ENCODE measurements at regions not wholly inside any gene's neighbourhood (a gene's known extent, or its start where the extent isn't known, plus 50 kb on each side); places are given as distances from the start of the nearest gene placed in this dataset.
"Not testable (repeated sequence)": the region's sequence is repeated elsewhere in the genome, so short reads cannot be mapped to it uniquely, and the experiment has no call there.

DNA sequence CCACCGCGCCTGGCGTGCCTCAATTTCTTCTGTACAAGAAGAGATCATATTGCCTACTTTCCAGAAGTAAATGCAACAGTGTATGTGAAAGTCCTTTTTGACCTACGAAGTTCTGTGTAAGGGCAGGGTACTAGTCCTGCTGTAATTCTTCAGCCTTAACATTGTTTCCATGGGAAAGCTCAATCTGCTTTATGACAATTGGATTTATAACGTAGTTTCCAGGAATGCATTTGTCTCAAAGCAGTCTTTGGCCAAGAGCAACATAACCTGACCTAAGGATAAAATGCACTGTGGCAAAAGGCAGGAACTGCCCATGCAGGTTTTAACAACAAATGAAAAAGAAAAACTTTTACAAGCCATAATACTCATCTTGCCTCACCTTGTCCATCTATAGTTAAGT lies 108.1 kb upstream of the PODXL start:
- Histone ChIP-seq H3K27ac (no peak overlapping the region), H2AFZ (ENCODE audit: low read depth) (no peak overlapping the region), H3K27me3 (ENCODE audit: insufficient read depth, low read depth) (no peaks in the 10 kb centered on the region), H4K20me1 (ENCODE audit: insufficient read depth) (no peaks in the 10 kb centered on the region), H3K4me3 (IDR thresholded peaks at IDR 0.05; ENCODE audit: insufficient read depth, low read depth, low read length) (no peak overlapping the region), H3K79me2 (ENCODE audit: insufficient read depth, low read depth) (no peaks in the 10 kb centered on the region), H3K4me1 (ENCODE audit: low read depth, poor library complexity, severe bottlenecking) (no peaks in the 10 kb centered on the region), H3K4me2 (no peak overlapping the region), H3K9ac (no peak overlapping the region), H3K36me3 (ENCODE audit: insufficient read depth) (no peaks in the 10 kb centered on the region)
- TF ChIP-seq, protein P1, sequence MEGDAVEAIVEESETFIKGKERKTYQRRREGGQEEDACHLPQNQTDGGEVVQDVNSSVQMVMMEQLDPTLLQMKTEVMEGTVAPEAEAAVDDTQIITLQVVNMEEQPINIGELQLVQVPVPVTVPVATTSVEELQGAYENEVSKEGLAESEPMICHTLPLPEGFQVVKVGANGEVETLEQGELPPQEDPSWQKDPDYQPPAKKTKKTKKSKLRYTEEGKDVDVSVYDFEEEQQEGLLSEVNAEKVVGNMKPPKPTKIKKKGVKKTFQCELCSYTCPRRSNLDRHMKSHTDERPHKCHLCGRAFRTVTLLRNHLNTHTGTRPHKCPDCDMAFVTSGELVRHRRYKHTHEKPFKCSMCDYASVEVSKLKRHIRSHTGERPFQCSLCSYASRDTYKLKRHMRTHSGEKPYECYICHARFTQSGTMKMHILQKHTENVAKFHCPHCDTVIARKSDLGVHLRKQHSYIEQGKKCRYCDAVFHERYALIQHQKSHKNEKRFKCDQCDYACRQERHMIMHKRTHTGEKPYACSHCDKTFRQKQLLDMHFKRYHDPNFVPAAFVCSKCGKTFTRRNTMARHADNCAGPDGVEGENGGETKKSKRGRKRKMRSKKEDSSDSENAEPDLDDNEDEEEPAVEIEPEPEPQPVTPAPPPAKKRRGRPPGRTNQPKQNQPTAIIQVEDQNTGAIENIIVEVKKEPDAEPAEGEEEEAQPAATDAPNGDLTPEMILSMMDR (conservative IDR thresholded peaks at IDR 0.05; ENCODE audit: low read depth, low read length): no peak

DNA sequence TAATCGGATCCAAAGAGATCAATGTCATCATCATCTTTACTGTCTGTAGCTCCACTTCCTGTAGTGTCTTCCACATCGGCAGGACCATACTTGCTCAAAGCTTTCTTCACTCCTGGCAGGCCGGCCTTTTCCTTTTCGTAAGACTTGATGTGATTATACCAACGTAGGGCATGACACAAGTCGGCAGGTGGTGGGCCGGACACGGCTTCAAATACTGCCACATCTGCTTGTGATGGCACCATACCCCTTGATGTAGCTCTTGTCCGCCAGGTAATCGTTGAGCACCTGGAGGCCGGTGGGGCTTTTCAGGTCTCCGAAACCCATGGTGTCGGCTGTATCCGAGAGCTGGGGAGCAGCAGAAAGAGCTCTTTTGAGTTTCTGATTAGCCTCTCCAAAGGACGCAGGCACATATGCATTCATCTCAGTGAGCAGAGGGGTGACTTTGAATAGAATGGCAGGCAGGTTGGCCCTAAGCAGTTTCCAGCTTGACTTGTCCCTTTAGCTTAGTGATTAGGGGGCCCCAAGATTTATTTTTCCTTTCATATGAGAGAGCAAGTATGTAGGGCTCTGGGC lies 106.0 kb upstream of the PODXL start:
- H3K4me1 ChIP-seq (ENCODE audit: low read depth, poor library complexity, severe bottlenecking); H3K9ac ChIP-seq; H3K36me3 ChIP-seq (ENCODE audit: insufficient read depth); H3K4me3 ChIP-seq (IDR thresholded peaks at IDR 0.05; ENCODE audit: insufficient read depth, low read depth, low read length); H3K79me2 ChIP-seq (ENCODE audit: insufficient read depth, low read depth); H3K27me3 ChIP-seq (ENCODE audit: insufficient read depth, low read depth); H3K4me2 ChIP-seq; H4K20me1 ChIP-seq (ENCODE audit: insufficient read depth); H2AFZ ChIP-seq (ENCODE audit: low read depth); H3K27ac ChIP-seq: not testable (repeated sequence)

- Histone ChIP-seq H4K20me1 (ENCODE audit: insufficient read depth) (no peaks in the 10 kb centered on the region), H2AFZ (ENCODE audit: low read depth) (no peak overlapping the region), H3K4me2 (no peak overlapping the region), H3K27me3 (ENCODE audit: insufficient read depth, low read depth) (no peaks in the 10 kb centered on the region), H3K4me1 (ENCODE audit: low read depth, poor library complexity, severe bottlenecking) (no peaks in the 10 kb centered on the region), H3K4me3 (IDR thresholded peaks at IDR 0.05; ENCODE audit: insufficient read depth, low read depth, low read length) (no peak overlapping the region), H3K36me3 (ENCODE audit: insufficient read depth) (no peaks in the 10 kb centered on the region), H3K9ac (no peak overlapping the region), H3K27ac (no peak overlapping the region), H3K79me2 (ENCODE audit: insufficient read depth, low read depth) (no peaks in the 10 kb centered on the region)
- TF ChIP-seq, protein P1 (conservative IDR thresholded peaks at IDR 0.05; ENCODE audit: low read depth, low read length): no peak
These were observed 101.5 kb upstream of the PODXL start for GRCh38 chr7:131657881-131658280.

- H3K36me3 ChIP-seq (ENCODE audit: insufficient read depth): no peaks in the 10 kb centered on the region
- no peak overlapping the region for H3K9ac ChIP-seq
- no peak overlapping the region for H3K27ac ChIP-seq
- no peaks in the 10 kb centered on the region for H3K4me1 ChIP-seq (ENCODE audit: low read depth, poor library complexity, severe bottlenecking)
- H3K79me2 ChIP-seq (ENCODE audit: insufficient read depth, low read depth): no peaks in the 10 kb centered on the region
- H3K4me3 ChIP-seq (IDR thresholded peaks at IDR 0.05; ENCODE audit: insufficient read depth, low read depth, low read length): no peak overlapping the region
- no peaks in the 10 kb centered on the region for H3K27me3 ChIP-seq (ENCODE audit: insufficient read depth, low read depth)
- TF ChIP-seq, protein P1 (conservative IDR thresholded peaks at IDR 0.05; ENCODE audit: low read depth, low read length): no peak
- H4K20me1 ChIP-seq (ENCODE audit: insufficient read depth): no peaks in the 10 kb centered on the region
- H3K4me2 ChIP-seq: no peak overlapping the region
- H2AFZ ChIP-seq (ENCODE audit: low read depth): no peak overlapping the region
These were observed 100.7 kb upstream of the PODXL start for GRCh38 chr7:131656980-131657723.

DNA sequence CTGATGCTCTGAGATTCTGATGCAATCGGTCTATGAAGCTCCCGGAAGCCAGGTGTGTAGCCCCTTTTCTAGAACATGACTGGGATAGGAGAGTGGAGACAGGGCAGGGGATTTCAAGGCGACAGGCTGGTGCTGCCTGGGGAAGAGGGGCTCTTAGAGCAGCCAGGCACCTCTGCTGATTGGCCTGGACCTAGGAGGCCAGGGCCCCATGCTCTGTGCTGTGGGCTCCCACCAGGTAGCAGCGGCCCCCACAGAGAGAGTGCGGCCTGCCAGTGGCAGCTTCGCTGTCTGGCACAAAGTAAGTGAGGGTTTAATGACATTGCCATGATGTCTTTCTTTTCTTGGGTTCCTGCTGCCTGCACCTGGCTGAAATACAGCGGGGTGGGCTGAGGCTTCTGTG lies 99.4 kb upstream of the PODXL start:
- no peaks in the 10 kb centered on the region for H4K20me1 ChIP-seq (ENCODE audit: insufficient read depth)
- H3K4me3 ChIP-seq (IDR thresholded peaks at IDR 0.05; ENCODE audit: insufficient read depth, low read depth, low read length): no peak overlapping the region
- no peaks in the 10 kb centered on the region for H3K4me1 ChIP-seq (ENCODE audit: low read depth, poor library complexity, severe bottlenecking)
- H3K36me3 ChIP-seq (ENCODE audit: insufficient read depth): no peaks in the 10 kb centered on the region
- no peak overlapping the region for H3K4me2 ChIP-seq
- no peak overlapping the region for H3K27ac ChIP-seq
- no peak overlapping the region for H2AFZ ChIP-seq (ENCODE audit: low read depth)
- TF ChIP-seq, protein P1 (conservative IDR thresholded peaks at IDR 0.05; ENCODE audit: low read depth, low read length): no peak
- no peaks in the 10 kb centered on the region for H3K79me2 ChIP-seq (ENCODE audit: insufficient read depth, low read depth)
- H3K9ac ChIP-seq: no peak overlapping the region
- H3K27me3 ChIP-seq (ENCODE audit: insufficient read depth, low read depth): no peaks in the 10 kb centered on the region
